HEK293 (cell line): ENCODE measurements at regions not wholly inside any gene's neighbourhood (a gene's known extent, or its start where the extent isn't known, plus 50 kb on each side); places are given as distances from the start of the nearest gene placed in this dataset.

ENCODE experiments used
- CTCF ChIA-PET: fragments of 350-600 bp; formaldehyde crosslinking; extraction: SDS; loops from one replicate; lab custom pipeline; 2021; ENCODE audit warnings: antibody characterized with exemption; lab: Yijun Ruan, JAX
- POLR2A ChIA-PET: fragments of 300-600 bp; formaldehyde crosslinking; extraction: SDS; loops from one replicate; lab custom pipeline; 2020; ENCODE audit warnings: antibody characterized with exemption, inconsistent platforms; lab: Yijun Ruan, JAX
- H3K27ac ChIP-seq: fragments of 200-500 bp; sonication (Bioruptor generic); 2 replicates; pipeline ENCODE4 v1.5.1; 2014; ENCODE audit warnings: low read depth, low read length, control low read depth, inconsistent platforms; ENCODE audit errors: extremely low read depth
- H3K36me3 ChIP-seq, 2 experiments: fragments of 200-500 bp in 1 of 2; sonication (Bioruptor generic) in 1 of 2; 1 replicate in 1 of 2; 2 replicates in 1 of 2; pipeline ENCODE4 v1.5.1; 2014 to 2017; ENCODE audit warnings: inconsistent platforms in 2 of 2, low read length in 2 of 2; ENCODE audit not compliant: control insufficient read depth in 2 of 2, insufficient read depth in 1 of 2
- H3K4me1 ChIP-seq: fragments of 200-500 bp; sonication (Bioruptor generic); 2 replicates; pipeline ENCODE4 v1.5.1; 2014; ENCODE audit warnings: mild to moderate bottlenecking, low read length, inconsistent platforms; ENCODE audit not compliant: control insufficient read depth, insufficient read depth
- H3K4me3 ChIP-seq: 2 replicates; pipeline ENCODE4 v1.5.1; 2011; ENCODE audit warnings: low read depth, mild to moderate bottlenecking, control low read depth, low read length, moderate library complexity
- H3K9me3 ChIP-seq: fragments of 200-500 bp; sonication (Bioruptor generic); 2 replicates; pipeline ENCODE4 v1.5.1; 2014; ENCODE audit warnings: low read depth, low read length, inconsistent platforms; ENCODE audit not compliant: control insufficient read depth, insufficient read depth
- EGR2 ChIP-seq: fragments of 450-650 bp; formaldehyde crosslinking; IDR thresholded peaks from 2 replicates; pipeline ENCODE4 v1.5.1; 2016; ENCODE audit warnings: low read depth, missing biosample characterization, missing genetic modification characterization
- GLIS1 ChIP-seq: fragments of 450-650 bp; formaldehyde crosslinking; IDR thresholded peaks from 2 replicates; pipeline ENCODE4 v1.5.1; 2016; ENCODE audit warnings: missing biosample characterization, missing genetic modification characterization
- IKZF3 ChIP-seq: fragments of 450-650 bp; IDR thresholded peaks from 2 replicates; pipeline ENCODE4 v1.5.0; 2018; ENCODE audit warnings: missing biosample characterization, mild to moderate bottlenecking, missing genetic modification characterization, moderate library complexity
- SP2 ChIP-seq: fragments of 450-650 bp; formaldehyde crosslinking; IDR thresholded peaks from 2 replicates; pipeline ENCODE4 v1.5.1; 2016; ENCODE audit warnings: missing biosample characterization, missing genetic modification characterization
- ZNF121 ChIP-seq: fragments of 450-650 bp; formaldehyde crosslinking; IDR thresholded peaks from 2 replicates; pipeline ENCODE4 v1.5.1; 2016; ENCODE audit warnings: missing biosample characterization, missing genetic modification characterization
- ZNF146 ChIP-seq: fragments of 450-650 bp; formaldehyde crosslinking; IDR thresholded peaks from 2 replicates; pipeline ENCODE4 v1.5.1; 2016; ENCODE audit warnings: missing biosample characterization, missing genetic modification characterization
- ZNF202 ChIP-seq: fragments of 450-650 bp; formaldehyde crosslinking; IDR thresholded peaks from 2 replicates; pipeline ENCODE4 v1.5.1; 2016; ENCODE audit warnings: missing biosample characterization, missing genetic modification characterization, borderline replicate concordance
- ZNF26 ChIP-seq: fragments of 450-650 bp; formaldehyde crosslinking; IDR thresholded peaks from 2 replicates; pipeline ENCODE4 v1.5.1; 2016; ENCODE audit warnings: missing biosample characterization, missing genetic modification characterization
- ZNF302 ChIP-seq: fragments of 450-650 bp; formaldehyde crosslinking; IDR thresholded peaks from 2 replicates; pipeline ENCODE4 v1.5.1; 2016; ENCODE audit warnings: missing biosample characterization, missing genetic modification characterization, low read depth
- ZNF416 ChIP-seq: fragments of 450-650 bp; formaldehyde crosslinking; IDR thresholded peaks from 2 replicates; pipeline ENCODE4 v1.5.1; 2016; ENCODE audit warnings: missing biosample characterization, missing genetic modification characterization
- ZNF473 ChIP-seq: fragments of 450-650 bp; formaldehyde crosslinking; IDR thresholded peaks from 2 replicates; pipeline ENCODE4 v1.5.1; 2017; ENCODE audit warnings: missing biosample characterization, missing genetic modification characterization
- ZNF488 ChIP-seq: fragments of 450-650 bp; formaldehyde crosslinking; IDR thresholded peaks from 2 replicates; pipeline ENCODE4 v1.5.1; 2016; ENCODE audit warnings: missing biosample characterization, missing genetic modification characterization
- ZNF521 ChIP-seq: fragments of 450-650 bp; formaldehyde crosslinking; IDR thresholded peaks from 2 replicates; pipeline ENCODE4 v1.5.1; 2017; ENCODE audit warnings: missing biosample characterization, mild to moderate bottlenecking, missing genetic modification characterization
- ZNF548 ChIP-seq: fragments of 450-650 bp; formaldehyde crosslinking; IDR thresholded peaks from 2 replicates; pipeline ENCODE4 v1.5.1; 2016; ENCODE audit warnings: missing biosample characterization, missing genetic modification characterization
- ZNF600 ChIP-seq: fragments of 450-650 bp; formaldehyde crosslinking; IDR thresholded peaks from 2 replicates; pipeline ENCODE4 v1.5.1; 2016; ENCODE audit warnings: missing biosample characterization, missing genetic modification characterization
- ZNF621 ChIP-seq: fragments of 450-650 bp; formaldehyde crosslinking; IDR thresholded peaks from 2 replicates; pipeline ENCODE4 v1.5.1; 2017; ENCODE audit warnings: missing biosample characterization, missing genetic modification characterization
- ZNF626 ChIP-seq: fragments of 450-650 bp; sonication (Bioruptor Pico); formaldehyde crosslinking; IDR thresholded peaks from 2 replicates; pipeline ENCODE4 v1.5.1; 2018; ENCODE audit warnings: missing biosample characterization, missing genetic modification characterization, inconsistent platforms
- ZNF658 ChIP-seq: fragments of 450-650 bp; formaldehyde crosslinking; IDR thresholded peaks from 2 replicates; pipeline ENCODE4; 2016; ENCODE audit warnings: missing biosample characterization, missing genetic modification characterization
- ZNF664 ChIP-seq: fragments of 450-650 bp; formaldehyde crosslinking; IDR thresholded peaks from 2 replicates; pipeline ENCODE4 v1.5.1; 2016; ENCODE audit warnings: missing biosample characterization, missing genetic modification characterization
- ZNF707 ChIP-seq: fragments of 450-650 bp; formaldehyde crosslinking; IDR thresholded peaks from 2 replicates; pipeline ENCODE4 v1.5.1; 2016; ENCODE audit warnings: missing biosample characterization, missing genetic modification characterization
- ZNF792 ChIP-seq: fragments of 450-650 bp; formaldehyde crosslinking; IDR thresholded peaks from 2 replicates; pipeline ENCODE4 v1.5.1; 2016; ENCODE audit warnings: missing biosample characterization, missing genetic modification characterization
- ZSCAN23 ChIP-seq: fragments of 450-650 bp; formaldehyde crosslinking; IDR thresholded peaks from 2 replicates; pipeline ENCODE4 v1.5.1; 2016; ENCODE audit warnings: missing biosample characterization, missing genetic modification characterization
- ZSCAN30 ChIP-seq: fragments of 450-650 bp; IDR thresholded peaks from 2 replicates; pipeline ENCODE4 v1.5.1; 2018; ENCODE audit warnings: missing biosample characterization, mild to moderate bottlenecking, missing genetic modification characterization, moderate library complexity
- TF ChIP-seq, protein P1 (sequence below): fragments of 450-650 bp; formaldehyde crosslinking; IDR thresholded peaks from 2 replicates; pipeline ENCODE4 v1.5.1; 2017; ENCODE audit warnings: missing biosample characterization, missing genetic modification characterization
- TF ChIP-seq, protein P2 (sequence below): fragments of 450-650 bp; formaldehyde crosslinking; IDR thresholded peaks from 2 replicates; pipeline ENCODE4 v1.5.1; 2016; ENCODE audit warnings: missing biosample characterization, missing genetic modification characterization

GRCh38 chr12:127886827-127887226 is 380.1 kb upstream of the TMEM132C start:
- ChIA-PET CTCF (interaction anchor here (0.6 kb wide), 1 partner anchor 182 kb away, joined by 3 read pairs; no protein-coding TSS in a partner anchor), POLR2A (no interaction called here)
- Histone ChIP-seq H3K4me3 (no peak overlapping the region), H3K9me3 (no peaks in the 10 kb centered on the region), H3K27ac (no peak overlapping the region), H3K4me1 (no peaks in the 10 kb centered on the region), H3K36me3 (no peaks in the 10 kb centered on the region)
- TF ChIP-seq ZNF121 (tag by site-specific recombination) (no peak), ZNF600 (tag by site-specific recombination) (no peak), GLIS1 (tag by site-specific recombination) (no peak), EGR2 (tag by site-specific recombination) (no peak), ZNF146 (tag by site-specific recombination) (no peak), ZNF521 (no peak), ZNF473 (tag by site-specific recombination) (no peak), ZNF548 (tag by site-specific recombination) (no peak), ZNF416 (no peak), SP2 (tag by site-specific recombination) (no peak), ZNF792 (no peak)

DNA sequence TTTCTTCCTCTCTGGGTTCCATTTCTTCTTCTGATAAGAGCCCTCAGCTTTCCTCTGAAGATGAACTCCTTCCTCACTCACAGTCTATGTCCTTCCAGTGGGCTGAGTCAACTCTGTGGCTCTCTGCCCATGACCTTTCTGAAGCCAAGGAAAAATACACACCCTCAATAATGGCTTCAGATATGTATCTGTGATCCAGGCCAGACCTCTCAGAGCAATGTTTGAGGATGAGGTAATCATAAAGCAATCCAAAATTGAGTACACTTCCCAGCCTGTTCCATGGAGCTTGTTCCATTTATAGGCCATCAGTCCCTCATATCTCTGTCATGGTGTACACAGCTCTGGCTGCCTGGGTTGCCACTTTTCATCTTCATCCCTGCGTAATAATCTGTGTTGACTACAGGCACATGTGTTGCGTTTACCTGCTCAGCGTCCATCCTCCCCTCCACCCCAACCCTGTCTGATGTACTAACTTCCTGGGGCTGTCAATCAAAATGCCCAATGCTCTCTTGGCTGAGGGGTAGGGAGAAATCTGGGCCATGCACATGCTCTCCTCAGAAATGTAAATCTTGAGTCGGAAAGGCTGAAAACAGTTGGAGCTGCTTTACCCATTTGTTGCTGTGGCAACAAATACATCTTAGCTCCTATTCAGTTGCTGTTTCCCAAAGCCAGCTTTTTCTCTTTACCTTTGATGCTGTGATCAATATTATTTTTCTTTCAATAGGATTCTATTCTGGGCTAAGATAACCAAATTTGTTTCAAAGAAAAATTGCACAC is 377.8 kb upstream of the TMEM132C start:
- H3K27ac ChIP-seq = no peak overlapping the region
- CTCF ChIA-PET = no interaction called here
- TF ChIP-seq ZNF488 (tag by site-specific recombination) = no peak
- TF ChIP-seq, protein P1, sequence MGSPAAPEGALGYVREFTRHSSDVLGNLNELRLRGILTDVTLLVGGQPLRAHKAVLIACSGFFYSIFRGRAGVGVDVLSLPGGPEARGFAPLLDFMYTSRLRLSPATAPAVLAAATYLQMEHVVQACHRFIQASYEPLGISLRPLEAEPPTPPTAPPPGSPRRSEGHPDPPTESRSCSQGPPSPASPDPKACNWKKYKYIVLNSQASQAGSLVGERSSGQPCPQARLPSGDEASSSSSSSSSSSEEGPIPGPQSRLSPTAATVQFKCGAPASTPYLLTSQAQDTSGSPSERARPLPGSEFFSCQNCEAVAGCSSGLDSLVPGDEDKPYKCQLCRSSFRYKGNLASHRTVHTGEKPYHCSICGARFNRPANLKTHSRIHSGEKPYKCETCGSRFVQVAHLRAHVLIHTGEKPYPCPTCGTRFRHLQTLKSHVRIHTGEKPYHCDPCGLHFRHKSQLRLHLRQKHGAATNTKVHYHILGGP = no peak
- no peak for TF ChIP-seq ZNF664 (tag by site-specific recombination)
- TF ChIP-seq ZNF202 (tag by site-specific recombination) = no peak
- TF ChIP-seq ZNF658 (tag by site-specific recombination) = no peak
- TF ChIP-seq ZNF626 (tag by site-specific recombination) = no peak
- no peak for TF ChIP-seq ZNF26 (tag by site-specific recombination)
- no peak for TF ChIP-seq ZNF707
- TF ChIP-seq ZSCAN30 = no peak
- no peak for TF ChIP-seq ZNF621 (tag by site-specific recombination)
- no peak for TF ChIP-seq ZSCAN23 (tag by site-specific recombination)
- no peak for TF ChIP-seq ZNF302 (tag by site-specific recombination)
- TF ChIP-seq, protein P2, sequence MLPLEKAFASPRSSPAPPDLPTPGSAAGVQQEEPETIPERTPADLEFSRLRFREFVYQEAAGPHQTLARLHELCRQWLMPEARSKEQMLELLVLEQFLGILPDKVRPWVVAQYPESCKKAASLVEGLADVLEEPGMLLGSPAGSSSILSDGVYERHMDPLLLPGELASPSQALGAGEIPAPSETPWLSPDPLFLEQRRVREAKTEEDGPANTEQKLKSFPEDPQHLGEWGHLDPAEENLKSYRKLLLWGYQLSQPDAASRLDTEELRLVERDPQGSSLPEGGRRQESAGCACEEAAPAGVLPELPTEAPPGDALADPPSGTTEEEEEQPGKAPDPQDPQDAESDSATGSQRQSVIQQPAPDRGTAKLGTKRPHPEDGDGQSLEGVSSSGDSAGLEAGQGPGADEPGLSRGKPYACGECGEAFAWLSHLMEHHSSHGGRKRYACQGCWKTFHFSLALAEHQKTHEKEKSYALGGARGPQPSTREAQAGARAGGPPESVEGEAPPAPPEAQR (tag by site-specific recombination) = no peak
- no peak for TF ChIP-seq IKZF3 (tag by site-specific recombination)
- TF ChIP-seq, all 188 proteins: peak for 0
- H3K9me3 ChIP-seq = no peaks in the 10 kb centered on the region
- POLR2A ChIA-PET = interaction anchor here (0.6 kb wide), 1 partner anchor 731 kb away, joined by 3 read pairs; no protein-coding TSS in a partner anchor
- H3K36me3 ChIP-seq = no peaks in the 10 kb centered on the region
- no peaks in the 10 kb centered on the region for H3K4me1 ChIP-seq
- H3K4me3 ChIP-seq = no peak overlapping the region
